MM.1S (cell line): ENCODE measurements at regions not wholly inside any gene's neighbourhood (a gene's known extent, or its start where the extent isn't known, plus 50 kb on each side); places are given as distances from the start of the nearest gene placed in this dataset.

Experiments
- CTCF ChIP-seq: fragments of 300-600 bp; sonication (generic); IDR thresholded peaks from 2 replicates; pipeline ENCODE4 v1.5.1; 2016; ENCODE audit warnings: antibody characterized with exemption, low read length, mixed read lengths
- EZH2 ChIP-seq: fragments of 300-600 bp; sonication (generic); optimal IDR thresholded peaks from 2 replicates; pipeline ENCODE3; 2017; ENCODE audit warnings: low read depth, mild to moderate bottlenecking, antibody characterized with exemption, low read length, mixed read lengths

- TF ChIP-seq CTCF (no peak), EZH2 (no peak)
Observed at GRCh38 chr1:177411381-177411780, 240.6 kb downstream of the BRINP2 start.
